Spleen (tissue), 11 donors: ENCODE measurements at regions not wholly inside any gene's neighbourhood (a gene's known extent, or its start where the extent isn't known, plus 50 kb on each side); places are given as distances from the start of the nearest gene placed in this dataset.

Source experiments
- DNase-seq: peaks from one replicate; pipeline ENCODE4 v3.0.0-alpha.2; 2020
- H3K27ac ChIP-seq, 8 donors: fragments of 200-600 bp; sonication (generic) in 7 of 8; 1 replicate in 4 of 8; 2 replicates in 4 of 8; pipeline versions ENCODE4 v1.5.0 to v1.8.0; 2016 to 2021; ENCODE audit warnings: inconsistent platforms in 4 of 8, mild to moderate bottlenecking in 4 of 8, moderate library complexity in 1 of 8
- H3K27me3 ChIP-seq, 7 donors: fragments of 200-600 bp; sonication (generic) in 6 of 7; replicated peaks in 1 of 7; 1 replicate in 4 of 7; 2 replicates in 3 of 7; pipeline versions ENCODE4 v1.5.0 to v1.8.0; 2016 to 2021; ENCODE audit warnings: inconsistent platforms in 3 of 7, mild to moderate bottlenecking in 1 of 7
- H3K36me3 ChIP-seq, 6 donors: fragments of 200-600 bp; sonication (generic) in 5 of 6; 1 replicate in 4 of 6; 2 replicates in 2 of 6; pipeline versions ENCODE4 v1.5.0 to v1.8.0; 2016 to 2021; ENCODE audit warnings: inconsistent platforms in 2 of 6
- H3K4me1 ChIP-seq, 6 donors: fragments of 200-600 bp; sonication (generic) in 5 of 6; 1 replicate in 3 of 6; 2 replicates in 3 of 6; pipeline versions ENCODE4 v1.5.0 to v1.8.0; 2016 to 2021; ENCODE audit warnings: inconsistent platforms in 3 of 6
- H3K4me3 ChIP-seq, 8 donors: fragments of 200-600 bp; sonication (generic) in 7 of 8; 1 replicate in 4 of 8; 2 replicates in 4 of 8; pipeline versions ENCODE4 v1.5.0 to v1.8.0; 2016 to 2021; ENCODE audit warnings: inconsistent platforms in 4 of 8, mild to moderate bottlenecking in 4 of 8, moderate library complexity in 2 of 8
- H3K9me3 ChIP-seq, 8 donors: fragments of 200-600 bp; sonication (generic) in 7 of 8; 1 replicate in 4 of 8; 2 replicates in 4 of 8; pipeline versions ENCODE4 v1.5.0 to v1.8.0; 2016 to 2021; ENCODE audit warnings: inconsistent platforms in 4 of 8
- POLR2A ChIP-seq, 3 donors: fragments of 450-650 bp; IDR thresholded peaks; one replicate each; pipeline ENCODE4 v1.5.1; 2017; ENCODE audit warnings: antibody characterized with exemption in 3 of 3, mild to moderate bottlenecking in 1 of 3
- POLR2AphosphoS5 ChIP-seq, 3 donors: sonication (generic); formaldehyde crosslinking; IDR thresholded peaks; one replicate each; pipeline ENCODE4 v1.5.1; 2017; ENCODE audit warnings: antibody characterized with exemption in 3 of 3
- WGBS, 5 donors: extraction: QIAGEN DNeasy Blood & Tissue Kit in 3 of 5; methylation state at CpG; one replicate each; pipeline versions ENCODE4 v1.1.5 to v1.1.7; 2013 to 2018; 5-methylcytosine and 5-hydroxymethylcytosine counted together
- intact Hi-C: fragments of 100-400 bp; cut with DNase I; formaldehyde crosslinking; loops from one replicate; pipeline ENCODE4 v1.15.0; 2023; ENCODE audit warnings: low total_unique reads
- TF ChIP-seq, protein P1 (sequence below), 11 experiments: fragments of 200-600 bp in 7 of 11; fragments of 450-650 bp in 4 of 11; sonication (generic) in 4 of 11; IDR thresholded peaks in 8 of 11; conservative IDR thresholded peaks in 3 of 11; 1 replicate in 7 of 11; 2 replicates in 4 of 11; pipeline versions ENCODE4 v1.4.0 to v1.8.0; 2016 to 2021; ENCODE audit warnings: antibody characterized with exemption in 11 of 11, inconsistent platforms in 4 of 11, mild to moderate bottlenecking in 1 of 11
- donor health status: healthy with polysubstance abuse.
- donor health status: DM: no; HTN: no; CAD: no; lungs with moderate emphysema.
- donor health status: DM: no; HTN: no; CAD: no.
- donor health status: Bipolar disorder and iron deficiency.
- donor health status: healthy.
- donor health status: DM: no; HTN: no; CAD: no.
- donor health status: DM: yes; HTN: yes; CAD: no.

GRCh38 chr10:57161157-57161556 is 800.1 kb upstream of the ZWINT start:
- DNase-seq = no peak
- Histone ChIP-seq H3K9me3 (peaks cover 0 to 19% (median 0%) of the 10 kb centered on the region in 8 donors), H3K27ac (no peak overlapping the region), H3K36me3 (no peaks in the 10 kb centered on the region), H3K4me1 (no peaks in the 10 kb centered on the region), H3K27me3 (no peaks in the 10 kb centered on the region), H3K4me3 (no peak overlapping the region)
- TF ChIP-seq POLR2AphosphoS5 (IDR thresholded peaks at IDR 0.05) (no peak), POLR2A (IDR thresholded peaks at IDR 0.05) (no peak)
- TF ChIP-seq, protein P1, sequence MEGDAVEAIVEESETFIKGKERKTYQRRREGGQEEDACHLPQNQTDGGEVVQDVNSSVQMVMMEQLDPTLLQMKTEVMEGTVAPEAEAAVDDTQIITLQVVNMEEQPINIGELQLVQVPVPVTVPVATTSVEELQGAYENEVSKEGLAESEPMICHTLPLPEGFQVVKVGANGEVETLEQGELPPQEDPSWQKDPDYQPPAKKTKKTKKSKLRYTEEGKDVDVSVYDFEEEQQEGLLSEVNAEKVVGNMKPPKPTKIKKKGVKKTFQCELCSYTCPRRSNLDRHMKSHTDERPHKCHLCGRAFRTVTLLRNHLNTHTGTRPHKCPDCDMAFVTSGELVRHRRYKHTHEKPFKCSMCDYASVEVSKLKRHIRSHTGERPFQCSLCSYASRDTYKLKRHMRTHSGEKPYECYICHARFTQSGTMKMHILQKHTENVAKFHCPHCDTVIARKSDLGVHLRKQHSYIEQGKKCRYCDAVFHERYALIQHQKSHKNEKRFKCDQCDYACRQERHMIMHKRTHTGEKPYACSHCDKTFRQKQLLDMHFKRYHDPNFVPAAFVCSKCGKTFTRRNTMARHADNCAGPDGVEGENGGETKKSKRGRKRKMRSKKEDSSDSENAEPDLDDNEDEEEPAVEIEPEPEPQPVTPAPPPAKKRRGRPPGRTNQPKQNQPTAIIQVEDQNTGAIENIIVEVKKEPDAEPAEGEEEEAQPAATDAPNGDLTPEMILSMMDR (IDR thresholded peaks at IDR 0.05 in 8 of 11, conservative IDR thresholded peaks at IDR 0.05 in 3 of 11) = no peak
- intact Hi-C loops = no loop called here
- 90 to 97% (median 96%) methylated on average over 1 of the region's 1 CpG for WGBS, 5 donors

DNA sequence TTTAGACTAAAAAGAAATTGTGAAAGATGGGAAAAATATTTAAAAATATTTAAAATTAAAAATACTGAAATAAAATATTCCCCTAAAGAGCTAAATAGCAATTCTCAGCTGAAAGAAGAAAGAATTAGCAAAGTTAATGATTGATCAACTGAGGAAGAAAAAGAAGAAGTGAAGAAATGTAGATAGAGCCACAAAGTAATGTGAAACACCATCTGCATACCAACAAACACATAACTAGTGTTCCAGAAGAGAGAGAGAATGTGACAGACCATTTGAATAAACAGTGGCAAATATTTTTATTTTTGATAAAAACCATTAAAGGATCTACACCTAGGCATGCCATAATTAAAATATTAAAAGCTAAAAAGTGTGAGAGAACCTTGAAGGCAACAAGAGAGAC is 784.5 kb upstream of the ZWINT start:
- H3K4me3 ChIP-seq = no peak overlapping the region
- DNase-seq = no peak
- no peak overlapping the region for H3K27ac ChIP-seq
- no peaks in the 10 kb centered on the region for H3K27me3 ChIP-seq
- intact Hi-C loops = no loop called here
- H3K9me3 ChIP-seq = peaks cover 0 to 5% (median 0%) of the 10 kb centered on the region in 8 donors
- TF ChIP-seq POLR2A (IDR thresholded peaks at IDR 0.05) = no peak
- no peaks in the 10 kb centered on the region for H3K4me1 ChIP-seq
- no peaks in the 10 kb centered on the region for H3K36me3 ChIP-seq

GRCh38 chr10:57142925-57143576 is 782.0 kb upstream of the ZWINT start:
- DNase-seq = no peak
- TF ChIP-seq, protein P1 (IDR thresholded peaks at IDR 0.05 in 8 of 11, conservative IDR thresholded peaks at IDR 0.05 in 3 of 11) = no peak
- no peak for TF ChIP-seq POLR2A (IDR thresholded peaks at IDR 0.05)
- no peak for TF ChIP-seq POLR2AphosphoS5 (IDR thresholded peaks at IDR 0.05)
- no peak overlapping the region for H3K4me3 ChIP-seq
- no peaks in the 10 kb centered on the region for H3K36me3 ChIP-seq
- WGBS, 5 donors = 28 to 44% (median 37%) methylated on average over 7 of the region's 7 CpGs
- intact Hi-C loops = no loop called here
- H3K9me3 ChIP-seq = peaks cover 0 to 17% (median 5%) of the 10 kb centered on the region in 8 donors
- H3K27me3 ChIP-seq = no peaks in the 10 kb centered on the region
- no peaks in the 10 kb centered on the region for H3K4me1 ChIP-seq
- no peak overlapping the region for H3K27ac ChIP-seq

DNA sequence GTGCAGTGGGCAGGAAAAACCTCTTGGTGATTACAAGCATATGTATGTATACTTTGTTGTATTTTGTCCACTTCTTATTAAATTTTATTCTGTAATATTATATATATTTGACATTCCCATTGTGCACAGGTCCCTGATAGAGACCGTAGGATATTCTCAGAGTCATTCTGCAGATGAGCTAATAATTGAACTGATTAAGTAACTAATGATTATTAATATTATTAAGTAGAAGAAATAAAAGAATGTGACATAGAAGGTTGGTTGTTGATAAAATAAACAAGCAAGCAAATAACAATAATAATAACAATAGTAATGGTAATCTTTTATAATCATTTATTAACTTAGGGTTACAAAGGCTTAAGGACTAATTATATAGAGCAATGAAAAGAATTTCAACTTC is 780.6 kb upstream of the ZWINT start:
- H3K4me1 ChIP-seq = no peaks in the 10 kb centered on the region

More for the DNA sequence above, 780.6 kb upstream of the ZWINT start:
- H3K27me3 ChIP-seq = no peaks in the 10 kb centered on the region
- 84 to 96% (median 86%) methylated on average over 1 of the region's 1 CpG for WGBS, 5 donors
- no peak overlapping the region for H3K27ac ChIP-seq
- DNase-seq = no peak
- no peaks in the 10 kb centered on the region for H3K36me3 ChIP-seq
- no peak overlapping the region for H3K4me3 ChIP-seq
- TF ChIP-seq, protein P1 (IDR thresholded peaks at IDR 0.05 in 8 of 11, conservative IDR thresholded peaks at IDR 0.05 in 3 of 11) = no peak
- TF ChIP-seq POLR2AphosphoS5 (IDR thresholded peaks at IDR 0.05) (no peak), POLR2A (IDR thresholded peaks at IDR 0.05) (no peak)
- peaks cover 0 to 27% (median 3%) of the 10 kb centered on the region in 8 donors for H3K9me3 ChIP-seq
- intact Hi-C loops = no loop called here
